GM12874 (cell line): ENCODE measurements at regions not wholly inside any gene's neighbourhood (a gene's known extent, or its start where the extent isn't known, plus 50 kb on each side); places are given as distances from the start of the nearest gene placed in this dataset.

ENCODE experiments used
- TF ChIP-seq, protein P1 (sequence below): IDR thresholded peaks from 2 replicates; pipeline ENCODE4 v1.5.1; 2011; ENCODE audit warnings: low read depth, mild to moderate bottlenecking, control low read depth, low read length, moderate library complexity; ENCODE audit not compliant: insufficient read depth

- TF ChIP-seq, protein P1, sequence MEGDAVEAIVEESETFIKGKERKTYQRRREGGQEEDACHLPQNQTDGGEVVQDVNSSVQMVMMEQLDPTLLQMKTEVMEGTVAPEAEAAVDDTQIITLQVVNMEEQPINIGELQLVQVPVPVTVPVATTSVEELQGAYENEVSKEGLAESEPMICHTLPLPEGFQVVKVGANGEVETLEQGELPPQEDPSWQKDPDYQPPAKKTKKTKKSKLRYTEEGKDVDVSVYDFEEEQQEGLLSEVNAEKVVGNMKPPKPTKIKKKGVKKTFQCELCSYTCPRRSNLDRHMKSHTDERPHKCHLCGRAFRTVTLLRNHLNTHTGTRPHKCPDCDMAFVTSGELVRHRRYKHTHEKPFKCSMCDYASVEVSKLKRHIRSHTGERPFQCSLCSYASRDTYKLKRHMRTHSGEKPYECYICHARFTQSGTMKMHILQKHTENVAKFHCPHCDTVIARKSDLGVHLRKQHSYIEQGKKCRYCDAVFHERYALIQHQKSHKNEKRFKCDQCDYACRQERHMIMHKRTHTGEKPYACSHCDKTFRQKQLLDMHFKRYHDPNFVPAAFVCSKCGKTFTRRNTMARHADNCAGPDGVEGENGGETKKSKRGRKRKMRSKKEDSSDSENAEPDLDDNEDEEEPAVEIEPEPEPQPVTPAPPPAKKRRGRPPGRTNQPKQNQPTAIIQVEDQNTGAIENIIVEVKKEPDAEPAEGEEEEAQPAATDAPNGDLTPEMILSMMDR, result no peak
Measured at GRCh38 chr2:105972927-105973326, 221.2 kb downstream of the UXS1 start.

DNA sequence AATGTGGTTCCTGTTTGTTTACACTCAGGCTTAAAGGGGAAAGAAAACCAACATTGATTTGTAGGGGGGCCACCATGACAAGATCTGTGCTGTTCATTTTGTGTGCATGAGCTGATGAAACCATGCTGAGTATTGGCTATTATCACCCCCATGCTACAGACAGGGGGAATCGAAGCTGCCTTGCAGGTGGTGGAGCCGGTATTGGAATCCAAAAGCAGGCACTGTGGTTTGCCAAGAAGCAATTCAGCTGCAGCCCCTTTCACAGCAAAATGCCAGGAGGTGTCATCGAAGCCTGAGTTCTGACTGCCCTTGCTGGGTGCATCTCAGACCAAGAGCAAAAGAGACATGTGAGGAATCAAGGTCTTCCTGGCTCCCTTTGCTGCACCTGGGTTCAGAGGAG, 221.9 kb downstream of the UXS1 start:
- TF ChIP-seq, protein P1, result no peak

DNA sequence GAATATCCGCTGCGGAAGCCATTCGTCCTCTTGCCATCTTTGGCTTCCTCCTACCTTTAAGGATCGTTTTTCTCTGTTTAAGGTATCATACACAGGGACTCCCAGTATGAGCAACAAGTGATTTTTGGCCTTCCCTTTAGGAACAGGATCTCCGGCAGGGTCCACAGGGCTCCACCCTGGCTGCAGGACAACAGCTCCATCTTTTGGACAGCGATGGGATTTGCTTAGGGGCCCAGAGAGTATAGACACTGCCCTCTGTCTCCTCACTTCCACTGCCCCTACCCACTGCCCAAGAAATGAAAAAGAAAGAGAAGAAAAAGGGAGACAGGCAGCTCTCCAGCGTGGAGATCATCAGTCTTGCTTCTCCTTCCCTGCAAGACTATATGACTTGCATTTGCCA, 224.5 kb downstream of the UXS1 start:
- TF ChIP-seq, protein P1, result peak; percentile 33

DNA sequence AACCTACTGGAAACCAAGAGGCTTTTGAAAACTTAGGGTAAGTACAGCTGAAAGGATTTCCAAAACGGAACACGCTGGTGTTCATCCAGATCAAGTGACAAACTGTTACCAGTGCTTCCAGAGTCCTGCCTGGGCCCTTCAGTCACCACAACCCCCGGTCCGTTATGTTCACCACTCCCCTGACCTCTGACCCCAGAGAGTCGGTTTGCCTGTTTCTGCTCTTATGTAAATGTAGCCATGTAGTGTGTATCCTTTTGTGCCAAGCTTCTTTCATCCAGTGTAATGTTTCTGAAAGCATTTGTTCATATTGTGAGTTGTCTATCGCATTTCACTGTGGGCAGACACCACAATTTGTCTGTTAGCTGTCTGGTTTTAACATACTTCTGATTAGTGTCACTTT, 217.5 kb downstream of the NCK2 start:
- TF ChIP-seq, protein P1, result no peak

- TF ChIP-seq, protein P1, result no peak
Measured at GRCh38 chr2:105961599-105962146, 217.0 kb downstream of the NCK2 start.

DNA sequence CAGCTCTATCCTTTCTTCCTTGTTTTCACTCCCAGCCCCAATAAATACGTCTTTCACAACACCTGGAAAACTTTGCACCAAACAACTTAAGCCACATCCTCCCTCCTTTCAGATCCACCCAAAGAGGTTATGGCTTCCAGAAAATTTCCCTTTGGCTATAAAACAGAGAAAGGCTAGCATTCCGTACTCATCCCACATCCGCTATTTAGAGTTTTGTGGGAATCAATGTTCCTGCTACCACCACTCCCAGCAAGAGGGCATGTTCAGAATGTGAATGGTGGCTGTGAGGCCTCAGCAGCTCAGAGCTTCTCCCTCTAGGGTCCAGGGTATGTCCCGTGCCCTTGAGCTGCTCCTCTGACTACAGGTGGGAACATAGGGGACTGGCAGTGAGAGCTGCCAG, 214.6 kb downstream of the NCK2 start:
- TF ChIP-seq, protein P1, result no peak

GRCh38 chr2:105954891-105955290, 210.2 kb downstream of the NCK2 start:
- TF ChIP-seq, protein P1, result no peak

- TF ChIP-seq, protein P1, result no peak
Measured at GRCh38 chr2:105953942-105954341, 209.2 kb downstream of the NCK2 start.
